Hepatocyte (in vitro differentiated cells): ENCODE measurements at regions not wholly inside any gene's neighbourhood (a gene's known extent, or its start where the extent isn't known, plus 50 kb on each side); places are given as distances from the start of the nearest gene placed in this dataset.

Experiments
- CTCF ChIP-seq: fragments of 200-600 bp; sonication (generic); IDR thresholded peaks from 2 replicates; pipeline ENCODE4 v1.5.1; 2016; ENCODE audit warnings: antibody characterized with exemption, mild to moderate bottlenecking; ENCODE audit not compliant: poor library complexity
- EZH2 ChIP-seq: fragments of 200-600 bp; sonication (generic); IDR thresholded peaks from 2 replicates; pipeline ENCODE4 v1.6.1; 2016; ENCODE audit warnings: antibody characterized with exemption, mild to moderate bottlenecking, borderline replicate concordance
- EZH2phosphoT487 ChIP-seq: fragments of 200-600 bp; sonication (generic); IDR thresholded peaks from one replicate; pipeline ENCODE4 v1.6.1; 2018; ENCODE audit warnings: antibody characterized with exemption, mild to moderate bottlenecking, low read depth, moderate library complexity; ENCODE audit not compliant: unreplicated experiment, severe bottlenecking

- TF ChIP-seq CTCF (no peak), EZH2phosphoT487 (no peak), EZH2 (no peak)
Observed at GRCh38 chr21:19461481-19462205, 1058.1 kb upstream of the TMPRSS15 start.
